ENCODE measurements at regions not wholly inside any gene's neighbourhood (a gene's known extent, or its start where the extent isn't known, plus 50 kb on each side); places are given as distances from the start of the nearest gene placed in this dataset.
A peak's percentile ranks its signal among the peaks of the same experiment; 100 is the strongest.

GRCh38 chr11:8340296-8340695 lies 76.6 kb upstream of the LMO1 start:
- DNase-seq: no peak

GRCh38 chr11:8339592-8340022 lies 75.9 kb upstream of the LMO1 start:
- DNase-seq: no peak

- DNase-seq: peak; percentile 19
Observed at GRCh38 chr11:8338138-8338537, 74.5 kb upstream of the LMO1 start.

- DNase-seq: no peak
Observed at GRCh38 chr11:8337130-8337795, 73.6 kb upstream of the LMO1 start.

- no peak for DNase-seq
Observed at GRCh38 chr11:8336356-8337129, 72.9 kb upstream of the LMO1 start.

- DNase-seq: no peak
Observed at GRCh38 chr11:8335683-8336082, 72.0 kb upstream of the LMO1 start.

GRCh38 chr11:8335186-8335585 lies 71.5 kb upstream of the LMO1 start:
- no peak for DNase-seq

- no peak for DNase-seq
Observed at GRCh38 chr11:8333811-8334401, 70.2 kb upstream of the LMO1 start.

GRCh38 chr11:8333376-8333775 lies 69.7 kb upstream of the LMO1 start:
- no peak for DNase-seq

GRCh38 chr11:8332891-8333290 lies 69.2 kb upstream of the LMO1 start:
- DNase-seq: no peak

- no peak for DNase-seq
Observed at GRCh38 chr11:8332196-8332595, 68.5 kb upstream of the LMO1 start.

GRCh38 chr11:8331767-8332166 lies 68.1 kb upstream of the LMO1 start:
- DNase-seq: no peak

GRCh38 chr11:8330896-8331295 lies 67.2 kb upstream of the LMO1 start:
- DNase-seq: no peak

- DNase-seq: no peak
Observed at GRCh38 chr11:8330404-8330803, 66.7 kb upstream of the LMO1 start.

- no peak for DNase-seq
Observed at GRCh38 chr11:8329847-8330361, 66.2 kb upstream of the LMO1 start.

- DNase-seq: no peak
Observed at GRCh38 chr11:8329336-8329735, 65.7 kb upstream of the LMO1 start.

GRCh38 chr11:8328848-8329330 lies 65.2 kb upstream of the LMO1 start:
- peak; percentile 62 for DNase-seq

- no peak for DNase-seq
Observed at GRCh38 chr11:8328231-8328794, 64.6 kb upstream of the LMO1 start.

GRCh38 chr11:8327761-8328192 lies 64.1 kb upstream of the LMO1 start:
- DNase-seq: no peak

- no peak for DNase-seq
Observed at GRCh38 chr11:8326337-8326736, 62.7 kb upstream of the LMO1 start.

- no peak for DNase-seq
Observed at GRCh38 chr11:8325591-8326304, 62.1 kb upstream of the LMO1 start.

- DNase-seq: no peak
Observed at GRCh38 chr11:8323161-8323935, 59.7 kb upstream of the LMO1 start.

Measured in stimulated activated CD4-positive, alpha-beta T cell treated with anti-CD3 and anti-CD28 coated beads, Interleukin-4, amount 100 ng/mL, for 1 hour (primary cell).